Stimulated activated naive B cell treated with anti-CD40 and anti-IgM and Interleukin-4, amounts not matched to agents 10 μg/mL and 1 μg/mL and 100 μg/mL, for 72 hours (primary cell): ENCODE measurements at regions not wholly inside any gene's neighbourhood (a gene's known extent, or its start where the extent isn't known, plus 50 kb on each side); places are given as distances from the start of the nearest gene placed in this dataset.
"Not testable (repeated sequence)": the region's sequence is repeated elsewhere in the genome, so short reads cannot be mapped to it uniquely, and the experiment has no call there.

Experiments
- ATAC-seq, 2 donors: fragments of 150-1000 bp; cut with Tn5 transposase; replicated peaks; 2 replicates each; pipeline ENCODE4 v1.10.0; 2021; ENCODE audit warnings: moderate library complexity in 1 of 2
- DNase-seq: peaks from one replicate; pipeline ENCODE4 v3.0.0; 2021
- H3K27ac Mint-ChIP-seq: one replicate; pipeline ENCODE4 v1.8.0; 2022; ENCODE audit warnings: mild to moderate bottlenecking, mixed read lengths
- H3K27me3 Mint-ChIP-seq, 2 donors: one replicate each; pipeline ENCODE4 v1.8.0; 2022; ENCODE audit warnings: mixed read lengths in 2 of 2
- H3K36me3 Mint-ChIP-seq, 2 donors: one replicate each; pipeline ENCODE4 v1.8.0; 2022; ENCODE audit warnings: mixed read lengths in 2 of 2, mild to moderate bottlenecking in 1 of 2
- H3K4me1 Mint-ChIP-seq, 2 donors: one replicate each; pipeline ENCODE4 v1.8.0; 2022; ENCODE audit warnings: mixed read lengths in 2 of 2, mild to moderate bottlenecking in 1 of 2
- H3K4me3 Mint-ChIP-seq, 2 donors: one replicate each; pipeline ENCODE4 v1.8.0; 2022; ENCODE audit warnings: mild to moderate bottlenecking in 2 of 2, mixed read lengths in 2 of 2, moderate library complexity in 1 of 2
- H3K9me3 Mint-ChIP-seq, 2 donors: one replicate each; pipeline ENCODE4 v1.8.0; 2022; ENCODE audit warnings: mixed read lengths in 2 of 2, mild to moderate bottlenecking in 1 of 2

- Mint-ChIP-seq H3K27me3 (peaks cover 4 to 31% of the 10 kb centered on the region in 2 donors), H3K4me1 (no peaks in the 10 kb centered on the region), H3K36me3 (no peaks in the 10 kb centered on the region), H3K27ac (no peak overlapping the region), H3K9me3 (no peaks in the 10 kb centered on the region), H3K4me3 (no peak overlapping the region)
- DNase-seq: no peak
- ATAC-seq: no peak
Observed at GRCh38 chr7:93720106-93720505, 145.6 kb upstream of the CALCR start.

- no peaks in the 10 kb centered on the region for H3K36me3 Mint-ChIP-seq
- H3K27ac Mint-ChIP-seq: no peak overlapping the region
- no peaks in the 10 kb centered on the region for H3K9me3 Mint-ChIP-seq
- no peak overlapping the region for H3K4me3 Mint-ChIP-seq
- H3K27me3 Mint-ChIP-seq: peaks cover 4 to 34% of the 10 kb centered on the region in 2 donors
- no peak for ATAC-seq
- no peaks in the 10 kb centered on the region for H3K4me1 Mint-ChIP-seq
- DNase-seq: no peak
Observed at GRCh38 chr7:93719546-93719945, 145.0 kb upstream of the CALCR start.

GRCh38 chr7:93717217-93717900 lies 142.8 kb upstream of the CALCR start:
- no peak for DNase-seq
- peak; percentile 23 to 41 for ATAC-seq
- no peak overlapping the region for H3K27ac Mint-ChIP-seq
- no peak overlapping the region for H3K4me3 Mint-ChIP-seq
- no peaks in the 10 kb centered on the region for H3K9me3 Mint-ChIP-seq
- no peaks in the 10 kb centered on the region for H3K36me3 Mint-ChIP-seq
- H3K4me1 Mint-ChIP-seq: no peaks in the 10 kb centered on the region
- H3K27me3 Mint-ChIP-seq: peaks cover 9 to 36% of the 10 kb centered on the region in 2 donors

- H3K36me3 Mint-ChIP-seq: no peaks in the 10 kb centered on the region
- no peak overlapping the region for H3K27ac Mint-ChIP-seq
- H3K27me3 Mint-ChIP-seq: peaks cover 9 to 36% of the 10 kb centered on the region in 2 donors
- ATAC-seq (peak in 1 of 2 donors; percentile 56), DNase-seq (no peak)
- H3K4me1 Mint-ChIP-seq: no peaks in the 10 kb centered on the region
- no peaks in the 10 kb centered on the region for H3K9me3 Mint-ChIP-seq
- no peak overlapping the region for H3K4me3 Mint-ChIP-seq
Observed at GRCh38 chr7:93715234-93715633, 140.7 kb upstream of the CALCR start.

GRCh38 chr7:93711926-93712325 lies 137.4 kb upstream of the CALCR start:
- ATAC-seq: no peak
- no peaks in the 10 kb centered on the region for H3K4me1 Mint-ChIP-seq
- H3K9me3 Mint-ChIP-seq: peaks cover 3% of the 10 kb centered on the region in 2 donors
- peaks cover 8 to 19% of the 10 kb centered on the region in 2 donors for H3K27me3 Mint-ChIP-seq
- H3K27ac Mint-ChIP-seq: no peak overlapping the region
- H3K36me3 Mint-ChIP-seq: no peaks in the 10 kb centered on the region
- no peak overlapping the region for H3K4me3 Mint-ChIP-seq
- no peak for DNase-seq

- not testable (repeated sequence) for H3K4me3 Mint-ChIP-seq, H3K27ac Mint-ChIP-seq, H3K27me3 Mint-ChIP-seq, H3K4me1 Mint-ChIP-seq, DNase-seq, H3K9me3 Mint-ChIP-seq, H3K36me3 Mint-ChIP-seq, ATAC-seq
Observed at GRCh38 chr7:93708255-93708654, 133.7 kb upstream of the CALCR start.

GRCh38 chr7:93707249-93707648 lies 132.7 kb upstream of the CALCR start:
- no peak for ATAC-seq
- Mint-ChIP-seq H3K4me1 (no peaks in the 10 kb centered on the region), H3K4me3 (no peak overlapping the region), H3K36me3 (no peaks in the 10 kb centered on the region), H3K27me3 (peaks cover 0 to 4% of the 10 kb centered on the region in 2 donors), H3K9me3 (peaks cover 3% of the 10 kb centered on the region in 2 donors), H3K27ac (no peak overlapping the region)
- no peak for DNase-seq

GRCh38 chr7:93706162-93706561 lies 131.6 kb upstream of the CALCR start:
- H3K4me1 Mint-ChIP-seq, H3K36me3 Mint-ChIP-seq, H3K27ac Mint-ChIP-seq, ATAC-seq, H3K9me3 Mint-ChIP-seq, H3K4me3 Mint-ChIP-seq, DNase-seq, H3K27me3 Mint-ChIP-seq: not testable (repeated sequence)

- H3K27ac Mint-ChIP-seq: no peak overlapping the region
- no peak for ATAC-seq
- H3K9me3 Mint-ChIP-seq: peaks cover 3% of the 10 kb centered on the region in 2 donors
- peaks cover 0 to 4% of the 10 kb centered on the region in 2 donors for H3K27me3 Mint-ChIP-seq
- no peak for DNase-seq
- no peaks in the 10 kb centered on the region for H3K4me1 Mint-ChIP-seq
- no peak overlapping the region for H3K4me3 Mint-ChIP-seq
- H3K36me3 Mint-ChIP-seq: no peaks in the 10 kb centered on the region
Observed at GRCh38 chr7:93704217-93704616, 129.7 kb upstream of the CALCR start.

GRCh38 chr7:93697901-93698300 lies 123.4 kb upstream of the CALCR start:
- Mint-ChIP-seq H3K4me1 (no peaks in the 10 kb centered on the region), H3K27me3 (no peaks in the 10 kb centered on the region), H3K9me3 (no peaks in the 10 kb centered on the region), H3K27ac (no peak overlapping the region), H3K4me3 (no peak overlapping the region), H3K36me3 (no peaks in the 10 kb centered on the region)
- no peak for DNase-seq
- ATAC-seq: no peak

- DNase-seq (no peak), ATAC-seq (no peak)
- Mint-ChIP-seq H3K4me1 (no peaks in the 10 kb centered on the region), H3K4me3 (no peak overlapping the region), H3K27ac (no peak overlapping the region), H3K36me3 (no peaks in the 10 kb centered on the region), H3K27me3 (no peaks in the 10 kb centered on the region), H3K9me3 (no peaks in the 10 kb centered on the region)
Observed at GRCh38 chr7:93693796-93694195, 119.3 kb upstream of the CALCR start.

GRCh38 chr7:93690021-93690420 lies 115.5 kb upstream of the CALCR start:
- DNase-seq: no peak
- H3K4me1 Mint-ChIP-seq: no peaks in the 10 kb centered on the region
- H3K27ac Mint-ChIP-seq: no peak overlapping the region
- H3K36me3 Mint-ChIP-seq: no peaks in the 10 kb centered on the region
- no peak for ATAC-seq
- no peak overlapping the region for H3K4me3 Mint-ChIP-seq
- no peaks in the 10 kb centered on the region for H3K27me3 Mint-ChIP-seq
- no peaks in the 10 kb centered on the region for H3K9me3 Mint-ChIP-seq

GRCh38 chr7:93678185-93678584 lies 103.7 kb upstream of the CALCR start:
- Mint-ChIP-seq H3K9me3 (peaks cover 0 to 1% of the 10 kb centered on the region in 2 donors), H3K36me3 (no peaks in the 10 kb centered on the region), H3K27ac (no peak overlapping the region), H3K27me3 (no peaks in the 10 kb centered on the region), H3K4me3 (no peak overlapping the region), H3K4me1 (no peaks in the 10 kb centered on the region)
- ATAC-seq: no peak
- no peak for DNase-seq

- no peak overlapping the region for H3K27ac Mint-ChIP-seq
- ATAC-seq (no peak), DNase-seq (no peak)
- H3K4me1 Mint-ChIP-seq: no peaks in the 10 kb centered on the region
- H3K4me3 Mint-ChIP-seq: no peak overlapping the region
- peaks cover 1 to 4% of the 10 kb centered on the region in 2 donors for H3K9me3 Mint-ChIP-seq
- H3K27me3 Mint-ChIP-seq: peaks cover 6 to 8% of the 10 kb centered on the region in 2 donors
- H3K36me3 Mint-ChIP-seq: no peaks in the 10 kb centered on the region
Observed at GRCh38 chr7:93663561-93664299, 89.2 kb upstream of the CALCR start.

GRCh38 chr7:93658163-93658562 lies 83.6 kb upstream of the CALCR start:
- H3K36me3 Mint-ChIP-seq, DNase-seq, H3K27ac Mint-ChIP-seq, H3K4me3 Mint-ChIP-seq, H3K9me3 Mint-ChIP-seq, H3K4me1 Mint-ChIP-seq, ATAC-seq: not testable (repeated sequence)
- peaks cover 8 to 12% of the 10 kb centered on the region in 2 donors for H3K27me3 Mint-ChIP-seq
